ENCODE measurements at regions not wholly inside any gene's neighbourhood (a gene's known extent, or its start where the extent isn't known, plus 50 kb on each side); places are given as distances from the start of the nearest gene placed in this dataset.

DNA sequence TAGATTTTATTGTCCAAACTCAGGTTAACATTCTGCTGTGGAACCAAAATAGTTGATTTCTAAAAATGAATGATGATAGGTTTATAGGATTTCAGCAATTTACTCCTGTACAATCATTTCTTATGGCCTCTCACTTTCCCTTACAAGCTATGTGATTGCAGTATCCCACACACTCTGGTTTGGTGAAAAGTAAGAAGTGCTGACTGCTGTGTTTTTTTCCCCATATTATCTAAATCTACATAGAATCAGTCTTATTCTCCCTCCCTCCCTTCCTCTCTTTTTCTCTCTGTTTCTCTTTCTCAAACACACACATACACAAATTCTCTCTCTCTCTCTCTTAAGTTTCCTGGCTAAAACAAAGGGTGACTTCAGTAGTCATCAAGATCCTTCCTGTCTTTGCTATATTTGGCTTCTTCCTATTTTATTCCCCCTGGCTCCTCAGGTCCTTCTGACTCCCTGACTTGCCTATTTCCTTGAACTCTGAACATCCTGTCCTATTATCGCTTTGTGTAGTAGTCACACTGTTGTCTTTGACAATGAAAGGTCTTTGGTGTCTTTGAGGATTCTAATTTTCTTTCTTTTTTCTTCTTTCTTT lies 55.9 kb upstream of the HAPLN1 start:
- peaks cover 2% of the 10 kb centered on the region for H3K9me3 Mint-ChIP-seq
- no peak overlapping the region for H3K4me3 ChIP-seq (ENCODE audit: low read length)
- no peak for DNase-seq
- no peaks in the 10 kb centered on the region for H3K36me3 ChIP-seq (ENCODE audit: control insufficient read depth, insufficient read depth, low read length)
- peaks cover 2% of the 10 kb centered on the region for H3K27me3 Mint-ChIP-seq (ENCODE audit: insufficient read depth)
- TF ChIP-seq, protein P1, sequence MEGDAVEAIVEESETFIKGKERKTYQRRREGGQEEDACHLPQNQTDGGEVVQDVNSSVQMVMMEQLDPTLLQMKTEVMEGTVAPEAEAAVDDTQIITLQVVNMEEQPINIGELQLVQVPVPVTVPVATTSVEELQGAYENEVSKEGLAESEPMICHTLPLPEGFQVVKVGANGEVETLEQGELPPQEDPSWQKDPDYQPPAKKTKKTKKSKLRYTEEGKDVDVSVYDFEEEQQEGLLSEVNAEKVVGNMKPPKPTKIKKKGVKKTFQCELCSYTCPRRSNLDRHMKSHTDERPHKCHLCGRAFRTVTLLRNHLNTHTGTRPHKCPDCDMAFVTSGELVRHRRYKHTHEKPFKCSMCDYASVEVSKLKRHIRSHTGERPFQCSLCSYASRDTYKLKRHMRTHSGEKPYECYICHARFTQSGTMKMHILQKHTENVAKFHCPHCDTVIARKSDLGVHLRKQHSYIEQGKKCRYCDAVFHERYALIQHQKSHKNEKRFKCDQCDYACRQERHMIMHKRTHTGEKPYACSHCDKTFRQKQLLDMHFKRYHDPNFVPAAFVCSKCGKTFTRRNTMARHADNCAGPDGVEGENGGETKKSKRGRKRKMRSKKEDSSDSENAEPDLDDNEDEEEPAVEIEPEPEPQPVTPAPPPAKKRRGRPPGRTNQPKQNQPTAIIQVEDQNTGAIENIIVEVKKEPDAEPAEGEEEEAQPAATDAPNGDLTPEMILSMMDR (conservative IDR thresholded peaks at IDR 0.05): no peak
- 100% methylated on average over 1 of the region's 1 CpG; no CpG with 5 or more reads in 1 of the 2 experiments for WGBS, 2 experiments (ENCODE audit: insufficient coverage in 1 of 2, insufficient read length in 1 of 2)
- H3K4me1 ChIP-seq (ENCODE audit: control insufficient read depth, insufficient read depth, low read length): no peaks in the 10 kb centered on the region
- H3K4me1 Mint-ChIP-seq: peaks cover 10% of the 10 kb centered on the region
- no peak overlapping the region for H3K27ac Mint-ChIP-seq
- peaks cover 6% of the 10 kb centered on the region for H3K27me3 ChIP-seq (ENCODE audit: control insufficient read depth, insufficient read depth, low read length, poor library complexity, severe bottlenecking)
- no peaks in the 10 kb centered on the region for H3K9me3 ChIP-seq (ENCODE audit: control insufficient read depth, low read length)
- H3K36me3 Mint-ChIP-seq (ENCODE audit: low read depth): no peaks in the 10 kb centered on the region
- H3K9ac ChIP-seq (ENCODE audit: extremely low read depth, low read length, poor library complexity, severe bottlenecking): no peak overlapping the region
- H3K4me3 Mint-ChIP-seq: no peak overlapping the region
- no peak overlapping the region for H3K27ac ChIP-seq (ENCODE audit: low read depth, low read length)

Data from endodermal cell (in vitro differentiated cells).